HG02870 (cell line): ENCODE measurements at regions not wholly inside any gene's neighbourhood (a gene's known extent, or its start where the extent isn't known, plus 50 kb on each side); places are given as distances from the start of the nearest gene placed in this dataset.

Source experiments
- ATAC-seq: cut with Tn5 transposase; IDR thresholded peaks from one replicate; pipeline ENCODE4 v1.9.1; 2021; ENCODE audit warnings: mild to moderate bottlenecking, moderate library complexity; ENCODE audit not compliant: unreplicated experiment

- ATAC-seq: no peak
These were observed 51.2 kb upstream of the HSPA9 start for GRCh38 chr5:138626333-138626944.

- no peak for ATAC-seq
These were observed 49.9 kb upstream of the HSPA9 start for GRCh38 chr5:138625134-138625533.
